VCaP (cell line): ENCODE measurements at regions not wholly inside any gene's neighbourhood (a gene's known extent, or its start where the extent isn't known, plus 50 kb on each side); places are given as distances from the start of the nearest gene placed in this dataset.
A peak's percentile ranks its signal among the peaks of the same experiment; 100 is the strongest.

Experiments
- H3K27ac ChIP-seq: fragments of 450-650 bp; 2 replicates; pipeline ENCODE4 v1.5.1; 2017
- CTCF ChIP-seq: fragments of 450-650 bp; conservative IDR thresholded peaks from 2 replicates; pipeline ENCODE4 v1.5.1; 2017; ENCODE audit warnings: mild to moderate bottlenecking, moderate library complexity

- H3K27ac ChIP-seq, result no peak overlapping the region
- TF ChIP-seq CTCF, result no peak
Measured at GRCh38 chr11:92361551-92361950, 136.9 kb downstream of the FAT3 start.

- TF ChIP-seq CTCF, result peak; percentile 24
Measured at GRCh38 chr11:92362989-92363388, 138.4 kb downstream of the FAT3 start.

GRCh38 chr11:92364177-92364576 lies 139.6 kb downstream of the FAT3 start:
- no peak for TF ChIP-seq CTCF

More at GRCh38 chr11:92362989-92363388, 138.4 kb downstream of the FAT3 start:
- H3K27ac ChIP-seq, result no peak overlapping the region

GRCh38 chr11:92376146-92376599 lies 151.6 kb downstream of the FAT3 start:
- no peak for TF ChIP-seq CTCF
- H3K27ac ChIP-seq, result no peak overlapping the region

More at GRCh38 chr11:92364177-92364576, 139.6 kb downstream of the FAT3 start:
- no peak overlapping the region for H3K27ac ChIP-seq

GRCh38 chr11:92376680-92377079 lies 152.1 kb downstream of the FAT3 start:
- no peak overlapping the region for H3K27ac ChIP-seq
- no peak for TF ChIP-seq CTCF

GRCh38 chr11:92380882-92381281 lies 156.3 kb downstream of the FAT3 start:
- H3K27ac ChIP-seq, result no peak overlapping the region
- TF ChIP-seq CTCF, result no peak

- TF ChIP-seq CTCF, result no peak
Measured at GRCh38 chr11:92382311-92382710, 157.7 kb downstream of the FAT3 start.

GRCh38 chr11:92383430-92383829 lies 158.8 kb downstream of the FAT3 start:
- H3K27ac ChIP-seq, result no peak overlapping the region
- no peak for TF ChIP-seq CTCF

More at GRCh38 chr11:92382311-92382710, 157.7 kb downstream of the FAT3 start:
- no peak overlapping the region for H3K27ac ChIP-seq
